ENCODE measurements at regions not wholly inside any gene's neighbourhood (a gene's known extent, or its start where the extent isn't known, plus 50 kb on each side); places are given as distances from the start of the nearest gene placed in this dataset.

GRCh38 chr10:3712707-3713106 lies 72.3 kb downstream of the KLF6 start:
- no peak for TF ChIP-seq CTCF (IDR thresholded peaks at IDR 0.05; ENCODE audit: extremely low read depth in 1 of 2, insufficient read depth in 1 of 2, low read depth in 1 of 2, low read length in 2 of 2)
- no peak for TF ChIP-seq POLR2A (IDR thresholded peaks at IDR 0.05; ENCODE audit: low read depth, low read length)
- TF ChIP-seq GATA2 (IDR thresholded peaks at IDR 0.05; ENCODE audit: insufficient read depth, insufficient read length, low read depth, low read length), result no peak
- TF ChIP-seq POLR2AphosphoS5 (IDR thresholded peaks at IDR 0.05; ENCODE audit: insufficient read depth, low read depth, low read length), result no peak
- no peak for TF ChIP-seq MAX (IDR thresholded peaks at IDR 0.05; ENCODE audit: insufficient read depth, insufficient read length)
- no peak for TF ChIP-seq JUN (IDR thresholded peaks at IDR 0.05; ENCODE audit: borderline replicate concordance, insufficient read depth, insufficient read length, low read depth)
- TF ChIP-seq MYC (IDR thresholded peaks at IDR 0.05; ENCODE audit: low read depth, low read length), result no peak
- TF ChIP-seq FOS (IDR thresholded peaks at IDR 0.05; ENCODE audit: borderline replicate concordance, insufficient read depth, low read length), result no peak
